Mucosa of descending colon (tissue), 3 donors: ENCODE measurements at regions not wholly inside any gene's neighbourhood (a gene's known extent, or its start where the extent isn't known, plus 50 kb on each side); places are given as distances from the start of the nearest gene placed in this dataset.

ENCODE experiments used
- ATAC-seq: fragments of 200-7000 bp; cut with Tn5 transposase; one replicate; pipeline ENCODE4 v1.9.1; 2020; ENCODE audit warnings: mild to moderate bottlenecking, moderate library complexity
- DNase-seq, 3 donors: peaks; one replicate each; pipeline ENCODE4 v3.0.0-alpha.2; 2020
- H3K36me3 ChIP-seq: fragments of 200-600 bp; one replicate; pipeline ENCODE4 v1.8.0; 2021; ENCODE audit warnings: low read depth, mild to moderate bottlenecking
- H3K4me1 ChIP-seq: fragments of 200-600 bp; one replicate; pipeline ENCODE4 v1.8.0; 2021; ENCODE audit warnings: low read depth, mild to moderate bottlenecking
- H3K4me3 ChIP-seq: fragments of 200-600 bp; one replicate; pipeline ENCODE4 v1.8.0; 2021; ENCODE audit warnings: mild to moderate bottlenecking
- H3K9me3 ChIP-seq: fragments of 200-600 bp; one replicate; pipeline ENCODE4 v1.8.0; 2021; ENCODE audit warnings: mild to moderate bottlenecking
- intact Hi-C, 2 donors: fragments of 100-400 bp; cut with DNase I in 1 of 2; cut with micrococcal nuclease in 1 of 2; formaldehyde crosslinking; loops; one replicate each; pipeline versions ENCODE4 v1.11.0 to v1.11.1; 2022; cut with DNase I, micrococcal nuclease
- TF ChIP-seq, protein P1 (sequence below): fragments of 200-600 bp; IDR thresholded peaks from one replicate; pipeline ENCODE4 v1.8.0; 2022; ENCODE audit warnings: antibody characterized with exemption, mild to moderate bottlenecking
- donor health status: DM: no; HTN: no; CAD: no; lungs with moderate emphysema.
- donor health status: DM: no; HTN: no; CAD: no.
- donor health status: DM: no; HTN: yes; CAD: no.

DNA sequence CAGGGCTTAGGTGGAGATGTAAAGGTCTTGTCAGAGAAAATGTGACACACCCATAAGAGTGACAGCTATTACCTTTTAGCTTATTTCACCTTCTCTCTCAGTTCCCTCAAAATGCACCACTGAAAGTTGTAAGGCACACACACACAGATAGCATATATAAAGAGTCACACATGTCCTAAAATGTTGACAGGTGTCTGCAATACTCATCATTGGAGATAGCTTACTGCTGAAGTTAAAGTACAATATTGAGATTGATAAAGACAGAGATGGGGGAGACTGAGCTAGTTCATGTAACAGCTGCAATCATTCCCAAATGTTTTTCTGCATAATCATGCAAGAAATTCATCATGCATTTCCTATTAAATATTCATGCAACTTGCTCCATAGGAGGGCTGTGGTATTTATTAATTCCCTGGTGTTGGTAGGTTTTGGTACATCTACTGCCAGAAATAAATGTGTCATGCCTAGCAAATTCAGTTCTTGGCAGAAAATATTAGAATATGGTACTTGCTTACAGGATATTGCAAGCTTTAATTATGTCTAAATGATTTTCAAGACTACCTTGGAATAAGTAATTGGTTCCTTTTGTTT is 118.8 kb upstream of the RBMS1 start:
- no peaks in the 10 kb centered on the region for H3K36me3 ChIP-seq
- ATAC-seq (no peak), DNase-seq (no peak)
- H3K9me3 ChIP-seq, result no peaks in the 10 kb centered on the region
- TF ChIP-seq, protein P1, sequence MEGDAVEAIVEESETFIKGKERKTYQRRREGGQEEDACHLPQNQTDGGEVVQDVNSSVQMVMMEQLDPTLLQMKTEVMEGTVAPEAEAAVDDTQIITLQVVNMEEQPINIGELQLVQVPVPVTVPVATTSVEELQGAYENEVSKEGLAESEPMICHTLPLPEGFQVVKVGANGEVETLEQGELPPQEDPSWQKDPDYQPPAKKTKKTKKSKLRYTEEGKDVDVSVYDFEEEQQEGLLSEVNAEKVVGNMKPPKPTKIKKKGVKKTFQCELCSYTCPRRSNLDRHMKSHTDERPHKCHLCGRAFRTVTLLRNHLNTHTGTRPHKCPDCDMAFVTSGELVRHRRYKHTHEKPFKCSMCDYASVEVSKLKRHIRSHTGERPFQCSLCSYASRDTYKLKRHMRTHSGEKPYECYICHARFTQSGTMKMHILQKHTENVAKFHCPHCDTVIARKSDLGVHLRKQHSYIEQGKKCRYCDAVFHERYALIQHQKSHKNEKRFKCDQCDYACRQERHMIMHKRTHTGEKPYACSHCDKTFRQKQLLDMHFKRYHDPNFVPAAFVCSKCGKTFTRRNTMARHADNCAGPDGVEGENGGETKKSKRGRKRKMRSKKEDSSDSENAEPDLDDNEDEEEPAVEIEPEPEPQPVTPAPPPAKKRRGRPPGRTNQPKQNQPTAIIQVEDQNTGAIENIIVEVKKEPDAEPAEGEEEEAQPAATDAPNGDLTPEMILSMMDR, result no peak
- no peak overlapping the region for H3K4me3 ChIP-seq
- intact Hi-C loops, result no loop called here
- H3K4me1 ChIP-seq, result no peaks in the 10 kb centered on the region

DNA sequence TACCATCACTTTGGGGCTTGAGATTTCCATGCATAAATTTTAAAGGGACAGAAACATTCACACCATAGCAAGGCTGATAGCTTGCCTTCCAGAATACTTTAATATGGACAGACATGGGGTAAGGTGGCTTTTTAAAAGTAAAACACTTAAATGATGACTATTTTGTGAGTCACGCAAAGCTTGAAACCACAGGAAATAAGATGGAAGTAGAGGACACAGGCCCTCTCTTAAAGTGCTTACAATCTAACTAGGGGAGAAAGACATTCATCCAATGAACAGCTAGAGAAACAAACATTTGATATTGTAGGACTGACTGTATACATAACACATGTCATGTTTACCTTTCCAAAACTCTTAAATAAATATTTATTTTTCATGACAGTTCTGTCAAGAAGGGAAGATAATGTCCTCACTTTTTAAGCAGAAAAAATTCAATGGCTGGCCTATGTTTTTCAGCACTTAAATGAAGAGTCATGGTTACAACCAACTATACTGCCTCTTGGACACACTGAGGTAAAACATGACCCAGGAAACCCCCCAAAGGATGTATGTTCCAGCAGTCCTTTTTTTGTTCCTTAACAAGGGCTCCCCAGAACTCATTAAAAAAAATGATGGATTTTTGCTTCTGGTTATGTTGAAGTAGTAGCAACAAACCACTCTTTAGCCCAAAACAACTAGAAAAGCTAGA is 120.0 kb upstream of the RBMS1 start:
- ATAC-seq (no peak), DNase-seq (no peak)
- Histone ChIP-seq H3K9me3 (no peaks in the 10 kb centered on the region), H3K4me3 (no peak overlapping the region), H3K36me3 (no peaks in the 10 kb centered on the region), H3K4me1 (no peaks in the 10 kb centered on the region)
- TF ChIP-seq, protein P1, result no peak
- intact Hi-C loops, result no loop called here

DNA sequence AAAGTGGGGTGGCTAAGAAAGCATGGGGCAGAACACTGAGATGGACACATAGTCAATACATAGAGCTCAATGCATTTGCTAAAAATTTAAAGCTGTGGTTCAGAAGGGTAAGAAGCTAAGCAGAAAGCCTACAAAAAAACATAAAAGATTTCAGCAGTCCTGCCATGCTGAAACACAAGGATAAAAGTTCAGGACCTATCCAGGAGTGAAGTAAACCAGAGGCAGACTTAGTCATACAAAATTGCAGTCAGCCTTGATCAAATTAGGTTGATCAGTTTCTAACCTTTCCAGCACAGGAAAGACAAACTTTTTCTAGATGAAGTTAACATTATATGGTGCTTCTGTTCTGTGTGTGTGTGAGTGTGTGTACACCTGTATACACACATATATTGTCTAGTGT is 120.8 kb upstream of the RBMS1 start:
- Histone ChIP-seq H3K4me3 (no peak overlapping the region), H3K36me3 (no peaks in the 10 kb centered on the region), H3K9me3 (no peaks in the 10 kb centered on the region), H3K4me1 (no peaks in the 10 kb centered on the region)
- no peak for DNase-seq
- TF ChIP-seq, protein P1, result no peak
- intact Hi-C loops, result no loop called here
- ATAC-seq, result no peak

DNA sequence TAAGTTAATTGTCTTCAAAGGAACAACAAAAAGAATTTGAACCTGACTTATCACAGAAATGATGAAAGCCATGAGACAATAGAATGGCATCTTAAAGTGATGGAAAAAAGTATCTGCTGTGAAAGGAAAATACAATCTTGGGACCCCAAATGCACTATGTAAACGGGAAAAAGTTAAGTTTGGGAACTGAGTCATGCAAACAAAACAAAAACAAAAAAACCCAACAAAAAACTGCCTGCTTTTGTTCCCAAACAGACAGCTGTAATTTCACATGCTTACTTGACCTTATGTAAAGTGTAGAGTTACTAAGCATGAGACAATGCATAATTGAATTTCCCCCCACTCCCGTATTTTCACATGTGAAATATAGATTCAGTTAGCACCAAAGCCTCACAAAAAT is 122.1 kb upstream of the RBMS1 start:
- Histone ChIP-seq H3K9me3 (no peaks in the 10 kb centered on the region), H3K4me3 (no peak overlapping the region), H3K36me3 (no peaks in the 10 kb centered on the region), H3K4me1 (no peaks in the 10 kb centered on the region)
- DNase-seq (no peak), ATAC-seq (no peak)
- intact Hi-C loops, result no loop called here
- TF ChIP-seq, protein P1, result no peak

DNA sequence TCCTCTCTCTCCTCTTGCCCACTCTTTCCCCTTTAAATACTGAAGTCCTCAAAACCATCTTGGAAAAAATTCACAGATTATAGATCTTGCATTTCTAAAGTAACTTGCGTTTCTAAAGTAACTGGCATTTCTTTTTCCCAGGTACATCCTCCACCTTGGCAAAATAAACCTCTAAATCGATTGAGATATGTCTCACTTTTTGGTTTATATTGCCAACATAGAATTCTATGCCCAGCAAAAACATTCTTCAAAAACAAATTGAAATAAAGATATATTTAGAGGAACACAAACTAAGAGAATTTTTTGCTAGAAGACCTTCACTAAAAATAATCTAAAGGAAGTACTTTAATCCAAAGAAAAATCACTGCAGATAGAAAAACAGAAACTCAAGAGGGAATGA is 122.5 kb upstream of the RBMS1 start:
- no peaks in the 10 kb centered on the region for H3K9me3 ChIP-seq
- no peak overlapping the region for H3K4me3 ChIP-seq
- no peaks in the 10 kb centered on the region for H3K36me3 ChIP-seq
- TF ChIP-seq, protein P1, result no peak
- ATAC-seq (no peak), DNase-seq (no peak)
- no peaks in the 10 kb centered on the region for H3K4me1 ChIP-seq
- intact Hi-C loops, result no loop called here
